Spleen (tissue), 11 donors: ENCODE measurements at regions not wholly inside any gene's neighbourhood (a gene's known extent, or its start where the extent isn't known, plus 50 kb on each side); places are given as distances from the start of the nearest gene placed in this dataset.

ENCODE experiments used
- DNase-seq: peaks from one replicate; pipeline ENCODE4 v3.0.0-alpha.2; 2020
- H3K27ac ChIP-seq, 8 donors: fragments of 200-600 bp; sonication (generic) in 7 of 8; 1 replicate in 4 of 8; 2 replicates in 4 of 8; pipeline versions ENCODE4 v1.5.0 to v1.8.0; 2016 to 2021; ENCODE audit warnings: inconsistent platforms in 4 of 8, mild to moderate bottlenecking in 4 of 8, moderate library complexity in 1 of 8
- H3K27me3 ChIP-seq, 7 donors: fragments of 200-600 bp; sonication (generic) in 6 of 7; replicated peaks in 1 of 7; 1 replicate in 4 of 7; 2 replicates in 3 of 7; pipeline versions ENCODE4 v1.5.0 to v1.8.0; 2016 to 2021; ENCODE audit warnings: inconsistent platforms in 3 of 7, mild to moderate bottlenecking in 1 of 7
- H3K36me3 ChIP-seq, 6 donors: fragments of 200-600 bp; sonication (generic) in 5 of 6; 1 replicate in 4 of 6; 2 replicates in 2 of 6; pipeline versions ENCODE4 v1.5.0 to v1.8.0; 2016 to 2021; ENCODE audit warnings: inconsistent platforms in 2 of 6
- H3K4me1 ChIP-seq, 6 donors: fragments of 200-600 bp; sonication (generic) in 5 of 6; 1 replicate in 3 of 6; 2 replicates in 3 of 6; pipeline versions ENCODE4 v1.5.0 to v1.8.0; 2016 to 2021; ENCODE audit warnings: inconsistent platforms in 3 of 6
- H3K4me3 ChIP-seq, 8 donors: fragments of 200-600 bp; sonication (generic) in 7 of 8; 1 replicate in 4 of 8; 2 replicates in 4 of 8; pipeline versions ENCODE4 v1.5.0 to v1.8.0; 2016 to 2021; ENCODE audit warnings: inconsistent platforms in 4 of 8, mild to moderate bottlenecking in 4 of 8, moderate library complexity in 2 of 8
- H3K9me3 ChIP-seq, 8 donors: fragments of 200-600 bp; sonication (generic) in 7 of 8; 1 replicate in 4 of 8; 2 replicates in 4 of 8; pipeline versions ENCODE4 v1.5.0 to v1.8.0; 2016 to 2021; ENCODE audit warnings: inconsistent platforms in 4 of 8
- POLR2A ChIP-seq, 3 donors: fragments of 450-650 bp; IDR thresholded peaks; one replicate each; pipeline ENCODE4 v1.5.1; 2017; ENCODE audit warnings: antibody characterized with exemption in 3 of 3, mild to moderate bottlenecking in 1 of 3
- POLR2AphosphoS5 ChIP-seq, 3 donors: sonication (generic); formaldehyde crosslinking; IDR thresholded peaks; one replicate each; pipeline ENCODE4 v1.5.1; 2017; ENCODE audit warnings: antibody characterized with exemption in 3 of 3
- WGBS, 5 donors: extraction: QIAGEN DNeasy Blood & Tissue Kit in 3 of 5; methylation state at CpG; one replicate each; pipeline versions ENCODE4 v1.1.5 to v1.1.7; 2013 to 2018; 5-methylcytosine and 5-hydroxymethylcytosine counted together
- intact Hi-C: fragments of 100-400 bp; cut with DNase I; formaldehyde crosslinking; loops from one replicate; pipeline ENCODE4 v1.15.0; 2023; ENCODE audit warnings: low total_unique reads
- TF ChIP-seq, protein P1 (sequence below), 11 experiments: fragments of 200-600 bp in 7 of 11; fragments of 450-650 bp in 4 of 11; sonication (generic) in 4 of 11; IDR thresholded peaks in 8 of 11; conservative IDR thresholded peaks in 3 of 11; 1 replicate in 7 of 11; 2 replicates in 4 of 11; pipeline versions ENCODE4 v1.4.0 to v1.8.0; 2016 to 2021; ENCODE audit warnings: antibody characterized with exemption in 11 of 11, inconsistent platforms in 4 of 11, mild to moderate bottlenecking in 1 of 11
- donor health status: healthy with polysubstance abuse.
- donor health status: DM: no; HTN: no; CAD: no; lungs with moderate emphysema.
- donor health status: DM: no; HTN: no; CAD: no.
- donor health status: Bipolar disorder and iron deficiency.
- donor health status: healthy.
- donor health status: DM: no; HTN: no; CAD: no.
- donor health status: DM: yes; HTN: yes; CAD: no.

DNA sequence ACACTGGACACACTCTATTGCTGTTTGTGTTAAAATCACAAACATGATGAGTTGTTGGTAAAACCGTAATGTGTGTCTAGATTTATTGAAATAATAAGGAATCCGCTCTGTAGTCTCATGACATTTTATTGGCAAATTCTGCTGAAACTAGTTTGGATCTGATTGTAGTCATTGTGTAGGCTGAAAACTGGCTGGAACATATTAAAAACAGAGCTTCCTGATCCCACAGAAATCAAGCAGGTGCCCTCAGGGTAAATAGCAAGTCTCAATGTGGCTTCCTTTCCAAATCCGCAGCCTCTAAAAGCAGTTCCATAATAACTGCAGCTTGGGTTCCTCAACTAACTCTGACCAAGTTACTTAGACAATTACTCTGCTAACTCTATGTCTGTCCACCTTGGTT is 427.5 kb upstream of the KIF2A start:
- intact Hi-C loops, result no loop called here
- 92 to 97% (median 93%) methylated on average over 3 of the region's 3 CpGs for WGBS, 5 donors
- Histone ChIP-seq H3K9me3 (no peaks in the 10 kb centered on the region), H3K27ac (no peak overlapping the region), H3K27me3 (no peaks in the 10 kb centered on the region), H3K4me1 (no peaks in the 10 kb centered on the region), H3K36me3 (no peaks in the 10 kb centered on the region), H3K4me3 (no peak overlapping the region)
- no peak for DNase-seq
- TF ChIP-seq POLR2AphosphoS5 (IDR thresholded peaks at IDR 0.05), result no peak
- TF ChIP-seq POLR2A (IDR thresholded peaks at IDR 0.05), result no peak
- TF ChIP-seq, protein P1, sequence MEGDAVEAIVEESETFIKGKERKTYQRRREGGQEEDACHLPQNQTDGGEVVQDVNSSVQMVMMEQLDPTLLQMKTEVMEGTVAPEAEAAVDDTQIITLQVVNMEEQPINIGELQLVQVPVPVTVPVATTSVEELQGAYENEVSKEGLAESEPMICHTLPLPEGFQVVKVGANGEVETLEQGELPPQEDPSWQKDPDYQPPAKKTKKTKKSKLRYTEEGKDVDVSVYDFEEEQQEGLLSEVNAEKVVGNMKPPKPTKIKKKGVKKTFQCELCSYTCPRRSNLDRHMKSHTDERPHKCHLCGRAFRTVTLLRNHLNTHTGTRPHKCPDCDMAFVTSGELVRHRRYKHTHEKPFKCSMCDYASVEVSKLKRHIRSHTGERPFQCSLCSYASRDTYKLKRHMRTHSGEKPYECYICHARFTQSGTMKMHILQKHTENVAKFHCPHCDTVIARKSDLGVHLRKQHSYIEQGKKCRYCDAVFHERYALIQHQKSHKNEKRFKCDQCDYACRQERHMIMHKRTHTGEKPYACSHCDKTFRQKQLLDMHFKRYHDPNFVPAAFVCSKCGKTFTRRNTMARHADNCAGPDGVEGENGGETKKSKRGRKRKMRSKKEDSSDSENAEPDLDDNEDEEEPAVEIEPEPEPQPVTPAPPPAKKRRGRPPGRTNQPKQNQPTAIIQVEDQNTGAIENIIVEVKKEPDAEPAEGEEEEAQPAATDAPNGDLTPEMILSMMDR (IDR thresholded peaks at IDR 0.05 in 8 of 11, conservative IDR thresholded peaks at IDR 0.05 in 3 of 11), result no peak

DNA sequence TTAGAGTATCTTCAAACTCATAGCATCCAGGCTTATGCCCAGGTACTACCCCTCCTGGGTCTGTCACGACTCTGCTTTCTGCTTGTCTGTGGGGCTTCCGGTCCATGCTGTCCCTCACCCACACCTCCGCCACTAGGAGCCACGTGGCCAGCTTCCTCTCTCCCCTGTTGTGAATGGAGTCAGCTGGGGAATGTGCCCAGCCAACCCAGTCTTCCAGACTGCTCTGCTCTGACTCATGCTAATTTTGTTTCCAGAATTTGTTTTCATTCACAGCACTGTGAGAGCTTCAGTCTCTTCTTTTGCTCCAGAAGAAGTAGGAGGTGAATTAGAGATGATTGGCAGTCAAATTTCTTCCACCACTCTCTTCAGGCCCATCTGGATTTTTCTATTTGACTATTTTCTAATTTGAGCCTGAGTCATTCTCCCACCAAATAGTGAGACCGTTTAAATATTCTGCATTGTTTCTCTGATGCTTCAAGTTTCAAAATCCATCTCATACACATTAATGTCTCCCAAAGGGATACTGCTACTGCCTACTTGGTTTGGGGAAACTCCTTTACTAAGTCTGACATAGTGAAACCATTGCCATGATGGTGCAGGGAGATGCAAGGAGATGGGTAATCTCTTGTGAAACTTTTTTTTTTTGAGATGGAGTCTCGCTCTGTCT is 424.1 kb upstream of the KIF2A start:
- H3K4me1 ChIP-seq, result no peaks in the 10 kb centered on the region
- H3K27ac ChIP-seq, result no peak overlapping the region
- no peaks in the 10 kb centered on the region for H3K9me3 ChIP-seq
- no peak for DNase-seq
- intact Hi-C loops, result no loop called here
- no peaks in the 10 kb centered on the region for H3K36me3 ChIP-seq
- WGBS, 5 donors, result 59 to 81% (median 64%) methylated on average over 6 of the region's 6 CpGs
- H3K27me3 ChIP-seq, result peaks cover 0 to 5% (median 0%) of the 10 kb centered on the region in 7 donors
- no peak overlapping the region for H3K4me3 ChIP-seq
- TF ChIP-seq POLR2A (IDR thresholded peaks at IDR 0.05) (no peak), POLR2AphosphoS5 (IDR thresholded peaks at IDR 0.05) (no peak)
- TF ChIP-seq, protein P1 (IDR thresholded peaks at IDR 0.05 in 8 of 11, conservative IDR thresholded peaks at IDR 0.05 in 3 of 11), result no peak

DNA sequence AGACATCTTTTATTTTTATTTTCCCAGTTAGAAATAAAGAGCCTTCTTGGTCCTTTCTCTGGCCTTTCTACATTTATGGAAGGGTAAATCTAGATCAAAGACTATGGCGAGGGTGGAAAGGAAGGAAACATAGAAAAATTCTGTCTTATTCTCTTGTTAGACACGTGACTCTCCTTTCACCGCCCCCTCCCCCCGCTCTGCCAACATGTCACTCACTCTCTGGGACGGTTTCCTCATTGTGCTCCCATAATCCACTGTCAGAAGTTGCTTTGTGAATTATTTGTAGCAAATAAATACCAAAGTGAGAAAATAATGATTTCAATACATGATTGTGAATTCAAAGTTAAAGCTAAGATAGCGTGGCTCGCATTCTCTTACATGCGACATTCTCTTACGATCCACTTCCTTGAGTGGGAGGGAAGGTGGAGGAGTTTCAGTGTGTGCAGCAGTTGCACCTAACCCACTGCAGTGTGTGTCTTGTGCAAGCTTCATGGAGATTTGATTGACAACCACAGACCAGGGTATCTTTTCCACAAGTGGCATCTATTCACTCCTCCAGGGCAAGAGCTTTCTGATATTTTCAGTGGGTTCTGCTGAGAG is 423.0 kb upstream of the KIF2A start:
- no peak for DNase-seq
- TF ChIP-seq, protein P1 (IDR thresholded peaks at IDR 0.05 in 8 of 11, conservative IDR thresholded peaks at IDR 0.05 in 3 of 11), result no peak
- TF ChIP-seq POLR2A (IDR thresholded peaks at IDR 0.05), result no peak
- Histone ChIP-seq H3K27me3 (peaks cover 0 to 5% (median 0%) of the 10 kb centered on the region in 7 donors), H3K36me3 (no peaks in the 10 kb centered on the region), H3K9me3 (no peaks in the 10 kb centered on the region), H3K4me1 (no peaks in the 10 kb centered on the region), H3K4me3 (no peak overlapping the region), H3K27ac (no peak overlapping the region)
- intact Hi-C loops, result no loop called here
- WGBS, 5 donors, result 77 to 82% (median 80%) methylated on average over 9 of the region's 9 CpGs

DNA sequence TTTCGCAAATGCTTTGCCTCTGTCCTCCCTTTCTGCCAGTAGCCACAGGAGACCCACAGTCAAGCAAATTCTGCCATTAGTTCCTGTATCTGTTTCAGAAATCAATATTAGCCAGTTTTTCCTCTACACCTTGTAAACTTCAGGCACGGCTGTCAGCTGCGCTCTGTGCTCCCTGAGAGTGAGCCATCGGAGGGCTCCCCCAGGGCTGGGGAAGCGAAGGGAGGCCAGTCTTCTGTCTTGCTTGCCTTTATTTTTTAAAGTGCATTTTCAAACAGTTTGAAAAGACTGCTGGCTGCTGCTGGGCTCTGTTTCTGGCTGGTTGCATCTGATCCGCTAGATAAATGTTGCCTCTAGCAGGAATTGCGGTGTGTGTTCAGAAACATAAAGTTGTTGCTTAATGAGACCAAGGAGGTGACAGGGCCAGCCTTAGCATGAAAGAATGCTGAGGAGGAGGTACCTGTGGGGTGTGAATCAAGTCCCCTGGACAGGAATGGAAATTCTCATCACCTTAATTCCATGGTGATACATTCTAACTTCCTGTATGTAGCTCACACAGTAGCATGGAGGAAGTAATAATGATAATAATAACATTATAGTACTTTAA is 421.7 kb upstream of the KIF2A start:
- 86 to 92% (median 91%) methylated on average over 7 of the region's 7 CpGs for WGBS, 5 donors
- DNase-seq, result no peak
- Histone ChIP-seq H3K9me3 (peaks cover 0 to 5% (median 0%) of the 10 kb centered on the region in 8 donors), H3K4me1 (no peaks in the 10 kb centered on the region), H3K36me3 (no peaks in the 10 kb centered on the region), H3K4me3 (no peak overlapping the region), H3K27me3 (peaks cover 0 to 5% (median 0%) of the 10 kb centered on the region in 7 donors), H3K27ac (no peak overlapping the region)
- TF ChIP-seq POLR2A (IDR thresholded peaks at IDR 0.05), result no peak
- no peak for TF ChIP-seq POLR2AphosphoS5 (IDR thresholded peaks at IDR 0.05)
- TF ChIP-seq, protein P1 (IDR thresholded peaks at IDR 0.05 in 8 of 11, conservative IDR thresholded peaks at IDR 0.05 in 3 of 11), result no peak
- intact Hi-C loops, result no loop called here
